Mesenchymal stem cell (in vitro differentiated cells and primary cell): ENCODE measurements at regions not wholly inside any gene's neighbourhood (a gene's known extent, or its start where the extent isn't known, plus 50 kb on each side); places are given as distances from the start of the nearest gene placed in this dataset.
A peak's percentile ranks its signal among the peaks of the same experiment; 100 is the strongest.

Experiments
- DNase-seq: peaks from one replicate; pipeline ENCODE4 v3.0.0-alpha.2; 2013
- H2AFZ ChIP-seq: one replicate; pipeline ENCODE4 v1.6.1; 2013; ENCODE audit warnings: low read depth, mild to moderate bottlenecking, control low read depth, inconsistent platforms, low read length, moderate library complexity
- H2AK5ac ChIP-seq: 2 replicates; pipeline ENCODE4 v1.6.1; 2013; ENCODE audit warnings: low read length, moderate library complexity, mild to moderate bottlenecking, inconsistent platforms; ENCODE audit not compliant: severe bottlenecking
- H2BK120ac ChIP-seq: one replicate; pipeline ENCODE4 v1.6.1; 2013; ENCODE audit warnings: low read depth, mild to moderate bottlenecking, inconsistent platforms, low read length, moderate library complexity
- H2BK12ac ChIP-seq, 2 experiments: one replicate each; pipeline ENCODE4 v1.6.1; 2013; ENCODE audit warnings: inconsistent platforms in 2 of 2, low read length in 2 of 2, mild to moderate bottlenecking in 2 of 2, moderate library complexity in 2 of 2, control low read depth in 1 of 2
- H2BK15ac ChIP-seq: one replicate; pipeline ENCODE4 v1.6.1; 2013; ENCODE audit warnings: mild to moderate bottlenecking, low read depth, inconsistent platforms; ENCODE audit not compliant: poor library complexity, severe bottlenecking
- H2BK5ac ChIP-seq: 2 replicates; pipeline ENCODE4 v1.6.1; 2013; ENCODE audit warnings: low read depth, mild to moderate bottlenecking, low read length, control low read depth, inconsistent platforms; ENCODE audit not compliant: poor library complexity, severe bottlenecking
- H3K14ac ChIP-seq, 2 experiments: one replicate each; pipeline ENCODE4 v1.6.1; 2013; ENCODE audit warnings: inconsistent platforms in 2 of 2, low read length in 2 of 2, control low read depth in 1 of 2, mild to moderate bottlenecking in 1 of 2, moderate library complexity in 1 of 2
- H3K18ac ChIP-seq, 2 experiments: one replicate each; pipeline ENCODE4 v1.6.1; 2013; ENCODE audit warnings: inconsistent platforms in 2 of 2, low read length in 2 of 2, control low read depth in 1 of 2, low read depth in 1 of 2, mild to moderate bottlenecking in 1 of 2
- H3K23ac ChIP-seq, 2 experiments: one replicate each; pipeline ENCODE4 v1.6.1; 2013; ENCODE audit warnings: inconsistent platforms in 2 of 2, low read length in 2 of 2, mild to moderate bottlenecking in 2 of 2, moderate library complexity in 2 of 2, control low read depth in 1 of 2
- H3K27ac ChIP-seq: 2 replicates; pipeline ENCODE4 v1.5.1; 2013; ENCODE audit warnings: mild to moderate bottlenecking, moderate library complexity, low read length, control low read depth, inconsistent platforms; ENCODE audit not compliant: poor library complexity, severe bottlenecking
- H3K27me3 ChIP-seq, 2 experiments: 2 replicates each; pipeline versions ENCODE4 v1.6.1 to v1.7.0; 2013; ENCODE audit warnings: low read length in 2 of 2, mild to moderate bottlenecking in 2 of 2, moderate library complexity in 2 of 2, control low read depth in 1 of 2, inconsistent platforms in 1 of 2; ENCODE audit not compliant: control insufficient read depth in 1 of 2, insufficient read depth in 1 of 2
- H3K36me3 ChIP-seq, 2 experiments: 2 replicates each; pipeline versions ENCODE4 v1.6.1 to v1.7.0; 2013; ENCODE audit warnings: low read length in 2 of 2, control low read depth in 1 of 2, inconsistent platforms in 1 of 2, low read depth in 1 of 2, mild to moderate bottlenecking in 1 of 2; ENCODE audit not compliant: insufficient read depth in 2 of 2, control insufficient read depth in 1 of 2
- H3K4ac ChIP-seq, 2 experiments: one replicate each; pipeline ENCODE4 v1.6.1; 2013; ENCODE audit warnings: inconsistent platforms in 2 of 2, low read length in 2 of 2, mild to moderate bottlenecking in 2 of 2, moderate library complexity in 2 of 2, control low read depth in 1 of 2, low read depth in 1 of 2
- H3K4me1 ChIP-seq: 2 replicates; pipeline ENCODE4 v1.6.1; 2013; ENCODE audit warnings: low read depth, low read length, control low read depth; ENCODE audit not compliant: control insufficient read depth, insufficient read depth
- H3K4me2 ChIP-seq: 2 replicates; pipeline ENCODE4 v1.6.1; 2013; ENCODE audit warnings: low read length, mild to moderate bottlenecking, inconsistent platforms; ENCODE audit not compliant: poor library complexity, severe bottlenecking
- H3K4me3 ChIP-seq, 2 experiments: 2 replicates each; pipeline versions ENCODE4 v1.5.1 to v1.7.0; 2013; ENCODE audit warnings: low read length in 2 of 2, mild to moderate bottlenecking in 2 of 2, control low read depth in 1 of 2, low read depth in 1 of 2; ENCODE audit not compliant: insufficient read depth in 1 of 2
- H3K79me1 ChIP-seq: replicated peaks from 2 replicates; pipeline ENCODE4 v1.6.1; 2013; ENCODE audit warnings: mild to moderate bottlenecking, control low read depth, low read length, inconsistent platforms; ENCODE audit not compliant: poor library complexity, severe bottlenecking
- H3K9ac ChIP-seq: 2 replicates; pipeline ENCODE4 v1.7.0; 2013; ENCODE audit warnings: mild to moderate bottlenecking, low read length, moderate library complexity
- H3K9me3 ChIP-seq: 2 replicates; pipeline ENCODE4 v1.7.0; 2013; ENCODE audit warnings: mild to moderate bottlenecking, low read length; ENCODE audit not compliant: control insufficient read depth
- H4K8ac ChIP-seq: one replicate; pipeline ENCODE4 v1.6.1; 2013; ENCODE audit warnings: inconsistent platforms, mild to moderate bottlenecking, low read length, moderate library complexity
- H4K91ac ChIP-seq: one replicate; pipeline ENCODE4 v1.6.1; 2013; ENCODE audit warnings: mild to moderate bottlenecking, low read length, inconsistent platforms
- WGBS: methylation state at CpG from one replicate; pipeline ENCODE4 v1.1.7; 2013; ENCODE audit warnings: mixed read lengths; 5-methylcytosine and 5-hydroxymethylcytosine counted together

GRCh38 chr6:133799043-133799442 is 89.9 kb upstream of the TCF21 start:
- H3K27me3 ChIP-seq, result no peaks in the 10 kb centered on the region
- H3K23ac ChIP-seq, result no peak overlapping the region
- WGBS, result no CpG with 5 or more reads among the region's 1 CpG

GRCh38 chr6:133802861-133803260 is 86.1 kb upstream of the TCF21 start:
- no peak overlapping the region for H2BK15ac ChIP-seq
- H4K8ac ChIP-seq, result no peak overlapping the region
- H2BK12ac ChIP-seq, result no peak overlapping the region
- H3K27me3 ChIP-seq, result no peaks in the 10 kb centered on the region
- no peak overlapping the region for H3K23ac ChIP-seq
- no peak overlapping the region for H3K9ac ChIP-seq
- no peak overlapping the region for H3K4me3 ChIP-seq
- no peak overlapping the region for H2BK5ac ChIP-seq
- H4K91ac ChIP-seq, result no peak overlapping the region
- H3K4me1 ChIP-seq, result no peaks in the 10 kb centered on the region
- DNase-seq, result no peak
- H3K18ac ChIP-seq, result no peak overlapping the region
- WGBS, result 100% methylated on average over 1 of the region's 1 CpG
- H3K27ac ChIP-seq, result no peak overlapping the region
- no peaks in the 10 kb centered on the region for H3K36me3 ChIP-seq
- H2AFZ ChIP-seq, result no peak overlapping the region
- H3K4me2 ChIP-seq, result no peak overlapping the region
- H2BK120ac ChIP-seq, result no peak overlapping the region
- no peak overlapping the region for H3K4ac ChIP-seq
- H3K9me3 ChIP-seq, result peaks cover 10% of the 10 kb centered on the region
- no peak overlapping the region for H3K14ac ChIP-seq
- H3K79me1 ChIP-seq, result no peaks in the 10 kb centered on the region
- no peak overlapping the region for H2AK5ac ChIP-seq

More at GRCh38 chr6:133799043-133799442, 89.9 kb upstream of the TCF21 start:
- Histone ChIP-seq H3K36me3 (no peaks in the 10 kb centered on the region), H3K79me1 (no peaks in the 10 kb centered on the region), H3K27ac (no peak overlapping the region), H3K9ac (no peak overlapping the region), H3K4me3 (no peak overlapping the region), H3K4me2 (no peak overlapping the region), H2BK12ac (no peak overlapping the region), H2BK15ac (no peak overlapping the region), H4K91ac (no peak overlapping the region), H2AFZ (no peak overlapping the region), H4K8ac (no peak overlapping the region), H2AK5ac (no peak overlapping the region), H3K9me3 (peaks cover 17% of the 10 kb centered on the region), H2BK120ac (no peak overlapping the region), H3K4ac (no peak overlapping the region), H3K18ac (no peak overlapping the region), H3K14ac (no peak overlapping the region), H2BK5ac (no peak overlapping the region), H3K4me1 (no peaks in the 10 kb centered on the region)
- no peak for DNase-seq

GRCh38 chr6:133804265-133804664 is 84.6 kb upstream of the TCF21 start:
- H3K27ac ChIP-seq, result no peak overlapping the region
- H3K4ac ChIP-seq, result no peak overlapping the region
- no peak overlapping the region for H2AFZ ChIP-seq

GRCh38 chr6:133805876-133806275 is 83.0 kb upstream of the TCF21 start:
- Histone ChIP-seq H2BK120ac (no peak overlapping the region), H3K4me3 (no peak overlapping the region), H4K91ac (no peak overlapping the region), H2AK5ac (no peak overlapping the region), H3K4me2 (no peak overlapping the region), H3K79me1 (no peaks in the 10 kb centered on the region), H3K23ac (no peak overlapping the region), H3K14ac (no peak overlapping the region), H2BK12ac (peak overlapping the region in 1 of 2 experiments; percentile 49), H2AFZ (no peak overlapping the region), H3K36me3 (no peaks in the 10 kb centered on the region), H3K4ac (no peak overlapping the region), H2BK15ac (no peak overlapping the region), H3K27me3 (no peaks in the 10 kb centered on the region), H4K8ac (no peak overlapping the region), H3K27ac (no peak overlapping the region), H3K4me1 (no peaks in the 10 kb centered on the region), H3K9ac (no peak overlapping the region), H2BK5ac (no peak overlapping the region), H3K9me3 (no peaks in the 10 kb centered on the region), H3K18ac (no peak overlapping the region)
- no peak for DNase-seq
- 83% methylated on average over 2 of the region's 2 CpGs for WGBS

More at GRCh38 chr6:133804265-133804664, 84.6 kb upstream of the TCF21 start:
- H2AK5ac ChIP-seq, result no peak overlapping the region
- H2BK12ac ChIP-seq, result no peak overlapping the region
- H3K79me1 ChIP-seq, result no peaks in the 10 kb centered on the region
- H3K4me1 ChIP-seq, result no peaks in the 10 kb centered on the region
- H3K36me3 ChIP-seq, result no peaks in the 10 kb centered on the region
- no peak overlapping the region for H3K18ac ChIP-seq
- WGBS, result 83% methylated on average over 1 of the region's 1 CpG
- H3K9ac ChIP-seq, result no peak overlapping the region
- no peak overlapping the region for H3K4me3 ChIP-seq
- H2BK15ac ChIP-seq, result no peak overlapping the region
- peaks cover under 1% of the 10 kb centered on the region for H3K9me3 ChIP-seq
- H2BK5ac ChIP-seq, result no peak overlapping the region
- H4K8ac ChIP-seq, result no peak overlapping the region
- peak; percentile 49 for DNase-seq
- no peak overlapping the region for H4K91ac ChIP-seq
- no peak overlapping the region for H2BK120ac ChIP-seq
- no peaks in the 10 kb centered on the region for H3K27me3 ChIP-seq
- H3K14ac ChIP-seq, result no peak overlapping the region
- no peak overlapping the region for H3K23ac ChIP-seq
- no peak overlapping the region for H3K4me2 ChIP-seq
